Activated CD8-positive, alpha-beta T cell treated with anti-CD3 and anti-CD28 coated beads for 36 hours (primary cell): ENCODE measurements at regions not wholly inside any gene's neighbourhood (a gene's known extent, or its start where the extent isn't known, plus 50 kb on each side); places are given as distances from the start of the nearest gene placed in this dataset.

Experiments
- ATAC-seq: fragments of 200-7000 bp; cut with Tn5 transposase; one replicate; pipeline ENCODE4 v1.10.0; 2021; ENCODE audit warnings: mild to moderate bottlenecking, moderate library complexity
- CTCF ChIA-PET: fragments of 350-600 bp; sonication (Branson Sonifier 250); formaldehyde crosslinking; loops from one replicate; lab custom pipeline; 2021; ENCODE audit warnings: antibody characterized with exemption; lab: Charles Lee
- POLR2A ChIA-PET: fragments of 350-600 bp; sonication (Branson Sonifier 250); formaldehyde crosslinking; loops from one replicate; lab custom pipeline; 2021; ENCODE audit warnings: antibody characterized with exemption; lab: Charles Lee
- DNase-seq: peaks from one replicate; pipeline ENCODE4 v3.0.0-alpha.2; 2020
- H3K27ac Mint-ChIP-seq: one replicate; pipeline ENCODE4 v1.8.0; 2021; ENCODE audit warnings: mild to moderate bottlenecking, mixed read lengths
- H3K27me3 Mint-ChIP-seq: one replicate; pipeline ENCODE4 v1.8.0; 2021; ENCODE audit warnings: mixed read lengths
- H3K36me3 Mint-ChIP-seq: one replicate; pipeline ENCODE4 v1.8.0; 2021; ENCODE audit warnings: low read depth, mixed read lengths
- H3K4me1 Mint-ChIP-seq: one replicate; pipeline ENCODE4 v1.8.0; 2021; ENCODE audit warnings: low read depth, mixed read lengths
- H3K4me3 Mint-ChIP-seq: one replicate; pipeline ENCODE4 v1.8.0; 2021; ENCODE audit warnings: mild to moderate bottlenecking, moderate library complexity, mixed read lengths
- H3K9me3 Mint-ChIP-seq: one replicate; pipeline ENCODE4 v1.8.0; 2021; ENCODE audit warnings: mixed read lengths
- CTCF ChIP-seq: fragments of 200-600 bp; IDR thresholded peaks from one replicate; pipeline ENCODE4 v1.8.0; 2022; ENCODE audit warnings: antibody characterized with exemption, mild to moderate bottlenecking
- intact Hi-C: fragments of 100-400 bp; cut with micrococcal nuclease; formaldehyde crosslinking; loops from one replicate; pipeline ENCODE4 v1.10.0; 2022

- POLR2A ChIA-PET, result no interaction called here
- ATAC-seq, result no peak
- no peak for DNase-seq
- intact Hi-C loops, result loop anchor here (5.0 kb wide), 2 partner anchors 158 to 283 kb away; no protein-coding TSS in a partner anchor
- no peak for TF ChIP-seq CTCF
- Mint-ChIP-seq H3K27ac (no peak overlapping the region), H3K36me3 (no peaks in the 10 kb centered on the region), H3K4me1 (peaks cover 67% of the 10 kb centered on the region), H3K4me3 (no peak overlapping the region), H3K27me3 (no peaks in the 10 kb centered on the region), H3K9me3 (peaks cover 1% of the 10 kb centered on the region)
- CTCF ChIA-PET, result interaction anchor here (0.8 to 1.5 kb wide), 4 partner anchors 57 to 283 kb away, joined by 3 to 4 read pairs (median 3); no protein-coding TSS in a partner anchor
These were observed 66.7 kb upstream of the SNRK start for GRCh38 chr3:43219616-43220015.

- H3K4me3 Mint-ChIP-seq, result no peak overlapping the region
- POLR2A ChIA-PET, result no interaction called here
- intact Hi-C loops, result loop anchor here (5.0 kb wide), 1 partner anchor 158 kb away; no protein-coding TSS in a partner anchor
- H3K27ac Mint-ChIP-seq, result no peak overlapping the region
- no peak for TF ChIP-seq CTCF
- H3K4me1 Mint-ChIP-seq, result peaks cover 61% of the 10 kb centered on the region
- ATAC-seq (no peak), DNase-seq (no peak)
- H3K27me3 Mint-ChIP-seq, result no peaks in the 10 kb centered on the region
- no peaks in the 10 kb centered on the region for H3K9me3 Mint-ChIP-seq
- CTCF ChIA-PET, result interaction anchor here (0.8 to 1.5 kb wide), 2 partner anchors 159 to 283 kb away, joined by 3 to 4 read pairs; no protein-coding TSS in a partner anchor
- H3K36me3 Mint-ChIP-seq, result no peaks in the 10 kb centered on the region
These were observed 67.4 kb upstream of the SNRK start for GRCh38 chr3:43218921-43219320.

- H3K36me3 Mint-ChIP-seq, result no peaks in the 10 kb centered on the region
- ATAC-seq, result no peak
- H3K27ac Mint-ChIP-seq, result no peak overlapping the region
- H3K4me3 Mint-ChIP-seq, result no peak overlapping the region
- CTCF ChIA-PET, result interaction anchor here (1.1 to 1.5 kb wide), 2 partner anchors 44 to 284 kb away, joined by 3 to 4 read pairs; no protein-coding TSS in a partner anchor
- POLR2A ChIA-PET, result no interaction called here
- H3K4me1 Mint-ChIP-seq, result peaks cover 55% of the 10 kb centered on the region
- H3K9me3 Mint-ChIP-seq, result no peaks in the 10 kb centered on the region
- TF ChIP-seq CTCF, result no peak
- no peak for DNase-seq
- intact Hi-C loops, result loop anchor here (5.0 kb wide), 1 partner anchor 159 kb away; no protein-coding TSS in a partner anchor
- no peaks in the 10 kb centered on the region for H3K27me3 Mint-ChIP-seq
These were observed 68.2 kb upstream of the SNRK start for GRCh38 chr3:43218156-43218555.

- Mint-ChIP-seq H3K27me3 (no peaks in the 10 kb centered on the region), H3K9me3 (no peaks in the 10 kb centered on the region), H3K4me3 (no peak overlapping the region), H3K36me3 (no peaks in the 10 kb centered on the region), H3K27ac (peak overlapping the region; percentile 71), H3K4me1 (peaks cover 50% of the 10 kb centered on the region)
- DNase-seq (no peak), ATAC-seq (no peak)
- intact Hi-C loops, result loop anchor here (5.0 kb wide), 1 partner anchor 160 kb away; no protein-coding TSS in a partner anchor
- POLR2A ChIA-PET, result interaction anchor here (0.6 kb wide), 1 partner anchor 109 kb away, joined by 3 read pairs; no protein-coding TSS in a partner anchor
- TF ChIP-seq CTCF, result no peak
- CTCF ChIA-PET, result interaction anchor here (0.9 to 1.1 kb wide), 2 partner anchors 43 to 78 kb away, joined by 3 read pairs; no protein-coding TSS in a partner anchor
These were observed 68.7 kb upstream of the SNRK start for GRCh38 chr3:43217633-43218032.

GRCh38 chr3:43217206-43217605 is 69.1 kb upstream of the SNRK start:
- no peaks in the 10 kb centered on the region for H3K9me3 Mint-ChIP-seq
- DNase-seq, result no peak
- H3K27me3 Mint-ChIP-seq, result no peaks in the 10 kb centered on the region
- POLR2A ChIA-PET, result interaction anchor here (0.6 kb wide), 1 partner anchor 110 kb away, joined by 3 read pairs; no protein-coding TSS in a partner anchor
- peak overlapping the region; percentile 71 for H3K27ac Mint-ChIP-seq
- no peak overlapping the region for H3K4me3 Mint-ChIP-seq
- CTCF ChIA-PET, result interaction anchor here (0.9 to 1.1 kb wide), 2 partner anchors 43 to 79 kb away, joined by 3 read pairs; no protein-coding TSS in a partner anchor
- intact Hi-C loops, result loop anchor here (5.0 kb wide), 1 partner anchor 160 kb away; no protein-coding TSS in a partner anchor
- no peaks in the 10 kb centered on the region for H3K36me3 Mint-ChIP-seq
- no peak for ATAC-seq
- peaks cover 46% of the 10 kb centered on the region for H3K4me1 Mint-ChIP-seq
- no peak for TF ChIP-seq CTCF
